DMS 273 (cell line): ENCODE measurements at regions not wholly inside any gene's neighbourhood (a gene's known extent, or its start where the extent isn't known, plus 50 kb on each side); places are given as distances from the start of the nearest gene placed in this dataset.
"Not testable (repeated sequence)": the region's sequence is repeated elsewhere in the genome, so short reads cannot be mapped to it uniquely, and the experiment has no call there.

Source experiments
- DNase-seq: peaks from one replicate; lab custom pipeline; 2025; ENCODE audit not compliant: unreplicated experiment; lab: John Stamatoyannopoulos, UW

DNA sequence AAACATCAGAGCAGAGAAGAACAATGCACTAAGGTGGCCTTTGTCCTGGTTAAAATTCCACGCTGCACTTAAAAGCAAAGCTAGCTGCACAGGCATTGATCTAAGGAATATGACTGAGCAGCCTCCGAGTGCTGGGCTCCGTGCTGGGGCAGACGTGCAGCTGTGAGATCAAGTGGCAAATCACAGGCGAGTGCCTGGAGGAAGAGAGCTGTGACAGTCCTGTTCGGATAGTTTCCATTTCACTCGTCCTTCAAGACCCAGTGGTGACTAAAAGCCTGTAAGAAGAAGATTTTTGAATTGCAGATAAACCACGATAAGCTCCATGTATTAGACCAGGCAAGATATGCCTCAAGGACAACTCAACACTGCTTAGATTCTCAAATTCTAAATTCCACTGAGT is 247.9 kb downstream of the ANKRD60 start:
- no peak for DNase-seq

GRCh38 chr20:57977569-57977968 is 250.9 kb downstream of the ANKRD60 start:
- no peak for DNase-seq

GRCh38 chr20:57977141-57977540 is 251.3 kb downstream of the ANKRD60 start:
- no peak for DNase-seq

GRCh38 chr20:57974863-57975262 is 253.6 kb downstream of the ANKRD60 start:
- DNase-seq, result no peak

DNA sequence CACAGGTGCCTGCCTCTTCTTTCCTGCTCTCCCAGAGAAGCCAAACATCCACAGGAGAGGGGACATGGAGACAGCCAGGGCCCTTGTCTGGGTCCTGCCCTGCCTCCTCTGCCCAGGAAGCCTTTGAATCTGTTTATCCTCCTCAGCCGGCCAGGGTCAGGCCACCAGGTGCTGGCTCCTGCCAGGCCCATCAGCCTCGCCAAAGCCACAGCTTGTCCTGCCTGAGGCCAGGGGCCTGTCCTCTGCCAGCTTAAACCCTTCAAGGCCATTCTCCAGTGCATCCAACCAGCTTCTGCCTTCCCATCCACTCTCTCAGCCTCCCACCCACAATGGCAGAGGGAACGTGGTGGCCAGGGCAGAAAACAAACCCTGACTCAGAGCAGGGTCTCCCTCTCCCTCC is 254.6 kb downstream of the ANKRD60 start:
- DNase-seq, result no peak

DNA sequence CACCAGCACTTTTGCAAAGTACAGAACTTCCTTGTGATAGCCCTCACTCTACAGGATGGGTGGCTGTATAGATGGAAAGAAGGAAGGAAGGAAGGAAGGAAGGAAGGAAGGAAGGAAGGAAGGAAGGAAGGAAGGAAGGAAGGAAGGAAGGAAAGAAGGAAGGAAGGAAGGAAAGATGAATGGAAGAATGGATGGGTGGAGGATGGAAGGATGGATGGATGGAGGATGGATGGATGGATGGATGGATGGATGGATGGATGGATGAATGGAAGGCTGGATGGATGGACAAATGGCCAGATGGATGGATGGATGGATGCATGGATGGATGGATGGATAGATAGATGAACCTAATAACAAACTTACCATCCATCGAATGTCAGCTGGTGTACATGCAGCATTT is 256.9 kb downstream of the ANKRD60 start:
- not testable (repeated sequence) for DNase-seq

DNA sequence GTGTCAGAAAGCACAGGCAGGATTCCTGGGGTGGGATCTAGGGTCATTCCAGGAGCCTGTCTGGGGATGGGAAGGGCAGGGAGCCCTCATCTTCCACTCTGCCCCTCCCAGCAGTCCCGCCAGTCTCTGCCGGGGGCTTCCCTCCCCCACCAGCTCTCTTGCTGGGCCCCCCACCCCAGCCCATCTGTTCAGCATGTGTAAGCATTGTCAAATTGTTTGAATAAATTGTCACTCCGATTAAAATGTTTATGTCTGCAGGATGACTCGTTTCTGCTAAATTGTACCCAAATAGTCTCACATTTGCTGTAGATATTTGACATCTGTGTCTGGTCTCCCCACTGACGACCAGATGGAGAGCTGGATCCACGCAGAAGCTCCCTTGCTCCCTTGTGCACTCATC is 257.6 kb downstream of the ANKRD60 start:
- no peak for DNase-seq

DNA sequence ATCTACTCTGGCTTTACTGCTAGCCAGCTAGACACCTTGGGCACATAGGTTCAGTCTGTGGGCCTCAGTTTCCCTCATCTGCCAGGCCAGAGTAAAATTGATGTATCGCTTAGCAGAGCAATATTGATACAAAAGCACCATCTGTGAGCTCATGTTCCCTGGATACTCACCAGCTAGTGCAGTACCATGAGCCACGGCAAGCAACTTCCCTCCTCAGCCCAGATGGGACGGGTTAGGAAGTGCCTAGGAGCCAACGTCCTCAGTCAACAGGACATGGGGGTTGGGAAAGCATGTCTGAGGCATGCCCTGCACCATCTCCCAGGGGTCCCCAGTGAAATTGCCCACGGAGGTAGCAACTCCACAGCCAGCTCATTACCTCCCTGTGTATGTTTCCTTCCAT is 258.3 kb downstream of the ANKRD60 start:
- peak; percentile 25 for DNase-seq

DNA sequence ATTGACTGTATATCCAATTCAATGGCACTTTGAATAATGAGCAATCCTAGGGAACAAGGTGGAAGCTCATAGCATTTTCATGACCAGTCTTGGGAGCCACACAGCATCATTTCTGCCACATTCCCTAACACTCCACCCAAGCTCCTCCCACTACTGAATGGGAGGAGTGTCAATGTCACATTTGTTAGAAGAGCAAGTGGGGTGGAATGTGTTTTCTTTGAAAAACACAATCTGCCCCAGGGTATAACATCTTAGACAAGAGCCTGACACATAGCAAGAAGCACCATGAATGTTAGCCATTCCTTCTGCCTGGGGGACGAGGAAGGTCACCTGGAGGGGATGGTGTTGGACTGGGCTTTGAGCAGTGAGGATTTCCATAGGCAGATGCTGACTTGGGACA is 258.3 kb upstream of the PMEPA1 start:
- DNase-seq, result no peak

DNA sequence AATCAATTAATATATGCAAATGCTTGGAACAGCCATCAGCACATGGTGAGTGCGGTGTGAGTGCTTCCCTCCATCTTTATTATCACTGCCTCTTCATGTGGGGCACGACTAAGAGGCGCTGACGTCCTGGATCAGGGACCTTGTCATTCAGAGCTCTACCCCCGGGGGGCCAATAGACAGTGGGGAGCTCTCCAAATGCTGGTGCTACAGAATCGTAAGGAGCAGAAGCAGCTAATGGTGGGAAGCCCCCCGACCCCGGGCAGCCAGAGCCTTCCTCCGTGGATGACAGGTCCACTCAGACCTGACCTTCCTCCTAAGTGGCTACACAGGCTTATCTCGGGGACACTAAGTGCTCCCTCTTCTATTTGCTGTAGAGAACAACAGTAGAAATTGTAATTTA is 257.5 kb upstream of the PMEPA1 start:
- no peak for DNase-seq

DNA sequence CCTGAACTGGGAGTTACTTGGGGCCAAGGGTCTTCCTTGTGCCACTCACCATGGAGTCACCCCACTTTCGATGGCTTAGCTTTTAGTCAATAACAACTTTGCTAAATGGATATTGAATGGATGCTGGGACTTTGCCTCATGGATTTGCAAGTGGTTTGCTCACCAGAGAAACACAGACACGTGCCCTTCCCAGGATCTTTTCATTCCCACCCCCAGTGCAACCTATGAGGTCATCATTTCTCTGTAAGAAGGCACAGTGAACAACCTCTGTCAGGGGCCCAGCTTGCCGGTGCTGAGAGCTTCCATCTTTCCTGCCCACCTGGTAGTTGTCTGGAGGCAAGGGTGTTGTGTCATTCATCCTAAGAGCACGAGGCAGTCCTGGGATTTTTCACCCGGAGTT is 256.8 kb upstream of the PMEPA1 start:
- no peak for DNase-seq

GRCh38 chr20:57965441-57965840 is 255.6 kb upstream of the PMEPA1 start:
- no peak for DNase-seq

DNA sequence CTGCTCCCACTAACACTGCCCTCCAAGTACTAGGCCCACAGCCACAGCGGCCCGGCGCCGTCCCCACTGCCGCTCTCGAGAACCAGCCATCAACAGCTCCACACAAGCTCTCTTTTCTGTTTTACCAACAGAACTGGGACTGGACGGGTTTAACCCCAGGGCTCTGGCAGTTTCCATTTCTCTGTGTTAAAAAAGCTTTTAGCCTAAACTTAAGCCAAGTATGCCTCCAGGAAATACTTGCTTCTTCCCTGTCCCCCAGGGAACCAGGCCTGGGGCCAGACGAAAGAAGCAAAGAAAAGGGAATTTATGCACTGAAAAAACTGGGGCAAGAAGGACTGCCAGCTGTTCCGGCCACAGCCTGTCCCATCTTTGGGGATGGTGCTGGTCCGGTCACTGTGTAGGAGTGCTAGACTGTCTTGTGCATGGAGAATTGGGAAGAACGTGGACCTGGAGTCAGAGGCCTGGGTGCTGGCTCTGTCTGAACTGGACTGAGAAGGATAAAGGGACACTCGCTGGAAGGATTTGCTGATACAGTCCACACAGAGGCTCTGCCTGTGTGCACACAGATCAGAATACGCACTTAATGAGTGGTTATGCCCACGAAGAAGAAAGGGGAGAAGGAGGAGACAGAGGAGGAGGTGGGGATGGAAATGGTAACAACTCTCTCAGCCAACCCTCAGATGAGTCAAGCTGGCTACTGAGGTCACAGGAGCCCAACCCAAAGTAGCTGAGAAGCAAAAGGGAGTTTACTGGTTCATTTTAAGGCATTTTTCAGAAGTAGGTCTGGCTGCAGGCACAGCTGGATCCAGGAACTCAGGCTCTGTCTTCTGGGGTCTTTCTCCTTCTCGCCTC is 254.4 kb upstream of the PMEPA1 start:
- no peak for DNase-seq

DNA sequence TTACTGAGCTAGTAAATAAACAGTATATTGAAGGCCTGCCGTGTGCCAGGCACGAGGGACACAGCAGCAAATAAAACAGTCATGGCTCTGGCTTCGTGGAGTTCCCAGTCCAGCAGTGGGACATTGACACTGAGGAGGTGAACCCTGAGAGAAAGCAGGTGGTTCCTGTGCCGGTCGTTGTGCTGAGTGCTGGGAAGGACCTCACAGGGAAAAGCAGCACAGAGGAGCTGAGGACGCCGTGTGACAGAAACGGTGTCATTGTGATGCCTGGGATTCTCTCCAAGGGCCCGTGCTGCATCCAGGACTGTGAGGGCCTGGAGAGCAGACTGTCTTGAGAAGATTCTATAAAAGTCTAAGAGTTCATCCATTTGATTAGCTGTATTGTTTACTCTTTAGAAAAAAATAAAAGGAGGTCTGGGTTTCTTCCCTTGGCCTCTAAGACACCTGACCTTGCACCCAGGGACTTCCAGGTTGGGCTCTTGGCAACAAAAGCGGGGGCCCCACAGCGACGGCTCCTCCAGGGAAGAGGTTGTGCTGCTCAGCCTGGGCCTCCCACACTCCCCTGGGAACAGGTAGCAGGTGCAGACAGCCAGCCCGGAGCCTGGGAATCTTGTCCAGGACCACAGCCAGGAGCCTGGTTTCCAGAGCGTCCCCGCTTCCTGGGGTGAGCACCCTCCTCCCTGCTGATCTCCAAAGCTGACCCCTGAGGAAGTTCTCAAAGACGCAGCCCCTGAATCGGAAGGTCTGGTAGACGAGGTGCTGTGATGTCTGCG is 251.2 kb upstream of the PMEPA1 start:
- no peak for DNase-seq

GRCh38 chr20:57959589-57959988 is 249.8 kb upstream of the PMEPA1 start:
- no peak for DNase-seq

- DNase-seq, result no peak
These were observed 249.2 kb upstream of the PMEPA1 start for GRCh38 chr20:57959018-57959417.

DNA sequence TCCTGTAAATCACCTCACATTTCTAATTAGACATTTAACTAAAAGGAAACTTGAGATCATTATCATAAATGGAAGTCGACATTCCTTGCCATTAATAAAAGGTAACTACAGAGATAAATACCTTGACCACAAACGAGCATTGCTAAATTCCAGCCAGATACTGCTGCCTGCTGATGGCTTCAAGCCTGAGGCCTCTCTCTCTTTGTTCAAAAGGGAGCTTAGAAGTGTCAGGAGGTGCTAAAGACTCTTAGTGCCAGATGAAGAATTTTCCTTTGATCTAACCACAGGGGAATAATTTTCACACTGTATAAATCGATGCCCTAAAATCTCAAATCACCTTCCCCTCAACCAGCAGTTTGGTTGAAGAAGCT is 248.2 kb upstream of the PMEPA1 start:
- no peak for DNase-seq

GRCh38 chr20:57957411-57958049 is 247.7 kb upstream of the PMEPA1 start:
- no peak for DNase-seq

DNA sequence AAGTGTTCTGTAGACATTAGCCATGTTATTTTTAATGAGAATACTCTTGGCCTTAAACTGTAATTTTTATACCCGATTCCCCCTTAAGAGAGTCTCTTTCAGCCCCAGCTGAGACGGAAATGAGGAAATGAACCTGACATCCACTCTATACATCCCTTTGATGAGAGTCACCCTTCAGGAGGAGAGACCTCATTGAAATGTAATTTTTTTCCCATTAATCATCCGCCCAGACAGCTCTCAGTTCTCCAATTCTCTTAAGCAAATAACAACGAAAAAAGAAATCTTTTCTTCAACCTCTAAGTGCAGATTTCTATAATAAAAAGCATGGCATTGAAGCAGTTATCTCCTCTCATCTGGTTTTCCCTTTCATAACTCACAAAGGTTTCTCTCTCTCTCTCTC is 243.8 kb upstream of the PMEPA1 start:
- DNase-seq, result no peak

DNA sequence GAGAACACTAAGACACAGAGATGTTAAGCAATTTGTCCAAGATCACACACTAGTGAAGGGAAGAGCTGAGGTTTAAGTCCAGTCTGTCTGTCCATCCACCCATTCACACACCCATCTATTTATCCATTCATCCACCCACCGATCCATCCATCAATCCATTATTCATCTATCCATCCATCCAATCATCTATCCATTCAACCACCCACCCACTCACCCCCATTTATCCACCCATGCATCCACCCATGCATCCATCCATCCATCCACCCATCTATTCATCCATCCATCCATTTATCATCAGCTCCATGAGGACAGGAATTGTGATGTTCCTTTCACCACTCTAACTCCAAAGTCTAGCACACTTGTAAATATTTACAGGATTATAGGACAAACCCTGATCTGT is 242.3 kb upstream of the PMEPA1 start:
- no peak for DNase-seq

GRCh38 chr20:57951549-57951948 is 241.7 kb upstream of the PMEPA1 start:
- DNase-seq, result no peak
